Lung (tissue), 11 donors: ENCODE measurements at regions not wholly inside any gene's neighbourhood (a gene's known extent, or its start where the extent isn't known, plus 50 kb on each side); places are given as distances from the start of the nearest gene placed in this dataset.

Experiments
- ATAC-seq: fragments of 200-7000 bp; cut with Tn5 transposase; one replicate; pipeline ENCODE4 v1.9.1; 2020; ENCODE audit warnings: moderate number of reproducible peaks; ENCODE audit not compliant: insufficient read depth, low FRiP score
- DNase-seq, 3 donors: peaks; one replicate each; pipeline ENCODE4 v3.0.0-alpha.2; 2013 to 2017
- H3K27ac ChIP-seq, 2 donors: one replicate each; pipeline ENCODE4 v1.5.1; 2013; ENCODE audit warnings: mild to moderate bottlenecking in 2 of 2, moderate library complexity in 2 of 2, control low read depth in 1 of 2, inconsistent platforms in 1 of 2, low read depth in 1 of 2, low read length in 1 of 2
- H3K27me3 ChIP-seq, 3 donors: one replicate each; pipeline ENCODE4 v1.5.1; 2013; ENCODE audit warnings: low read length in 2 of 3; ENCODE audit not compliant: control insufficient read depth in 3 of 3, insufficient read depth in 3 of 3
- H3K36me3 ChIP-seq, 4 donors: one replicate each; pipeline ENCODE4 v1.5.1; 2013; ENCODE audit warnings: low read length in 4 of 4, mild to moderate bottlenecking in 1 of 4, moderate library complexity in 1 of 4; ENCODE audit not compliant: control insufficient read depth in 4 of 4, insufficient read depth in 4 of 4
- H3K4me1 ChIP-seq, 5 donors: one replicate each; pipeline ENCODE4 v1.5.1; 2013; ENCODE audit warnings: low read length in 5 of 5, mild to moderate bottlenecking in 2 of 5, moderate library complexity in 1 of 5; ENCODE audit not compliant: control insufficient read depth in 5 of 5, insufficient read depth in 5 of 5
- H3K4me3 ChIP-seq: one replicate; pipeline ENCODE4 v1.5.1; 2013; ENCODE audit warnings: mild to moderate bottlenecking, control low read depth, moderate library complexity
- H3K9ac ChIP-seq, 2 donors: one replicate each; pipeline ENCODE4 v1.5.1; 2013; ENCODE audit warnings: low read length in 2 of 2, control low read depth in 1 of 2; ENCODE audit not compliant: insufficient read depth in 1 of 2
- H3K9me3 ChIP-seq, 4 donors: one replicate each; pipeline ENCODE4 v1.5.1; 2013; ENCODE audit warnings: low read length in 3 of 4, mild to moderate bottlenecking in 1 of 4, moderate library complexity in 1 of 4; ENCODE audit not compliant: control insufficient read depth in 4 of 4, insufficient read depth in 3 of 4
- WGBS, 2 donors: extraction: QIAGEN DNeasy Blood & Tissue Kit; methylation state at CpG; one replicate each; pipeline ENCODE4 v1.1.7; 2013; 5-methylcytosine and 5-hydroxymethylcytosine counted together
- TF ChIP-seq, protein P1 (sequence below): IDR thresholded peaks from 2 replicates; pipeline ENCODE4 v1.5.1; 2012; ENCODE audit warnings: mild to moderate bottlenecking; ENCODE audit errors: control extremely low read depth, extremely low read depth
- donor health status: control.
- donor health status: control.
- donor health status: Bipolar disorder and iron deficiency.
- donor health status: healthy.
- donor health status: DM: yes; HTN: yes; CAD: no.

DNA sequence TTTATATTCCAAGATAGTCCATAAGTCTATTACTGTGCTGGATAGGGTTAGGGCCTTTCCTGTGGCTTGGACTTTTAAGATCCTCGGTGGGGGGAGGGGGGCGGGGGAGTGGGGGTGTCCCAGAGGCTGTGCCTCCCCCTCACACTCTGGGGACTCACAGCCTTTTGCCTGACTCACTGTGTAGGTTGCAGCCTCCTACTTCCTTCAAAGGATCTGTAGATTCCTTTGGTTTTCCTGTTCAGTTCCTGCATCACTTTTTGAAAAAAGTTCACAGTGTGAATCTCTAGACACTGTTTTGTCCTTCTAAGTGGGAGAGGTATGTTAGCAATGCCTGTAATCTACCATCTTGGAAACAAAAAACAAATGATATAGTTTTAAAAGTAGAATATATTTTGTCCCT lies 999.9 kb downstream of the GLUD2 start:
- Histone ChIP-seq H3K4me3 (no peak overlapping the region), H3K9ac (no peak overlapping the region), H3K4me1 (no peaks in the 10 kb centered on the region), H3K27ac (no peak overlapping the region), H3K27me3 (no peaks in the 10 kb centered on the region), H3K9me3 (peaks cover 0 to 5% (median 2%) of the 10 kb centered on the region in 4 donors), H3K36me3 (no peaks in the 10 kb centered on the region)
- ATAC-seq: no peak
- WGBS, 2 donors: 52 to 58% methylated on average over 2 of the region's 2 CpGs
- no peak for DNase-seq
- TF ChIP-seq, protein P1, sequence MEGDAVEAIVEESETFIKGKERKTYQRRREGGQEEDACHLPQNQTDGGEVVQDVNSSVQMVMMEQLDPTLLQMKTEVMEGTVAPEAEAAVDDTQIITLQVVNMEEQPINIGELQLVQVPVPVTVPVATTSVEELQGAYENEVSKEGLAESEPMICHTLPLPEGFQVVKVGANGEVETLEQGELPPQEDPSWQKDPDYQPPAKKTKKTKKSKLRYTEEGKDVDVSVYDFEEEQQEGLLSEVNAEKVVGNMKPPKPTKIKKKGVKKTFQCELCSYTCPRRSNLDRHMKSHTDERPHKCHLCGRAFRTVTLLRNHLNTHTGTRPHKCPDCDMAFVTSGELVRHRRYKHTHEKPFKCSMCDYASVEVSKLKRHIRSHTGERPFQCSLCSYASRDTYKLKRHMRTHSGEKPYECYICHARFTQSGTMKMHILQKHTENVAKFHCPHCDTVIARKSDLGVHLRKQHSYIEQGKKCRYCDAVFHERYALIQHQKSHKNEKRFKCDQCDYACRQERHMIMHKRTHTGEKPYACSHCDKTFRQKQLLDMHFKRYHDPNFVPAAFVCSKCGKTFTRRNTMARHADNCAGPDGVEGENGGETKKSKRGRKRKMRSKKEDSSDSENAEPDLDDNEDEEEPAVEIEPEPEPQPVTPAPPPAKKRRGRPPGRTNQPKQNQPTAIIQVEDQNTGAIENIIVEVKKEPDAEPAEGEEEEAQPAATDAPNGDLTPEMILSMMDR: no peak

DNA sequence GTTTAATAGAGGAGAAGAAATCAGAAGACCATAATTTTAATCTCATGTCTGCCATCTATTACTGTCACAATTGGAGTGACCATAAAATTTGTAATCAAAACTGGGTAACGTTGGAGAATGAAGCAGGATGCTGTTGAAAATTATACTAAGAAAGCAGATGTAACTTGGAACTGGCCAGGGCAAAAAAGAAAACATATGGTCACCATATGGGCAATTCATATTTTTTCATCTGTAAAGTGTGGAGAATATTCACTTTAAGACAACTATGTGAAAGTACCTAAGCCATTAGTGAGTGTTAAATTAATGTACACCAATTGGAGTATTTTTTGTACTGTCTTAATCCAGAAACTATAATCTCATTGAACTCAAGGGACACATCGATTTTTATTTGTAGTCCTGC lies 1008.0 kb downstream of the GLUD2 start:
- ATAC-seq (no peak), DNase-seq (no peak)
- no peaks in the 10 kb centered on the region for H3K9me3 ChIP-seq
- no peaks in the 10 kb centered on the region for H3K4me1 ChIP-seq
- TF ChIP-seq, protein P1: no peak
- 54 to 68% methylated on average over 2 of the region's 2 CpGs for WGBS, 2 donors
- H3K4me3 ChIP-seq: no peak overlapping the region
- no peak overlapping the region for H3K27ac ChIP-seq
- H3K27me3 ChIP-seq: no peaks in the 10 kb centered on the region
- no peak overlapping the region for H3K9ac ChIP-seq
- H3K36me3 ChIP-seq: no peaks in the 10 kb centered on the region

DNA sequence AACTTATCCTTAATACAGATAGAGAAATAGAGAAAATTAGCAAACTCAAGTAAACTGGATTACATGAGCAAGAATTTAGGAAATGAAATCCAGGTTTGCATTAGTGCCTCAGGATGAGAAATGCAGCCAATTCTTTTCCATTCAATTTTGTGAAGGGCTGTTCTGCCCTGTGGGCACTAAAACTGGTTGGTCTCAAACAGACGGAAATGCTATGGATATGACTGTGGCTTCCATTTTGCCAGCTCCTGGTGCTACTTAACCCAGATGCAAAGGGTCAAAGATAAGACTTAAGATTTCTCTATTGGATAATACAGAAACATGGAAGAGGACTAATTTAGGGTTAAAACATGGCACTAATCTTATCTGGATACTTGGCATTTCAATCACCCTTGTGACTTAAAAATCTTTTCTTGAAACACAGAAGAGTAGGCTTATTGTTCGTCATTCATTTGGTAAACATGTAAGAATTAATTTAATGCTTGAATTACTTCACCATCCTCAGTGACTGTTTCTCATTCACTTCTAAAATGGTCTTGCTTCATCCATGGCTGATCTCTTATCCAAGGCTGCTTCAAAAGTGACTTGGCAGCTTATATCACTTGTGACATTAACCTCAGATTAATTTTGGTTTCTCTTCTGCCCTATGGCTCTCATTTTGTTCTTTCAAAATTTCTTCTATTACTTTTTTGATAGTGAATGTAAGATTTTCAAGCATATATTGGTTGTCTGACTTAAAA lies 1008.7 kb downstream of the GLUD2 start:
- H3K4me3 ChIP-seq: no peak overlapping the region
- no peaks in the 10 kb centered on the region for H3K4me1 ChIP-seq
- no peak overlapping the region for H3K9ac ChIP-seq
- H3K36me3 ChIP-seq: no peaks in the 10 kb centered on the region
- TF ChIP-seq, protein P1: no peak
- WGBS, 2 donors: 67 to 88% methylated on average over 2 of the region's 2 CpGs
- no peaks in the 10 kb centered on the region for H3K9me3 ChIP-seq
- no peak for DNase-seq
- H3K27me3 ChIP-seq: no peaks in the 10 kb centered on the region
- no peak for ATAC-seq
- H3K27ac ChIP-seq: no peak overlapping the region

DNA sequence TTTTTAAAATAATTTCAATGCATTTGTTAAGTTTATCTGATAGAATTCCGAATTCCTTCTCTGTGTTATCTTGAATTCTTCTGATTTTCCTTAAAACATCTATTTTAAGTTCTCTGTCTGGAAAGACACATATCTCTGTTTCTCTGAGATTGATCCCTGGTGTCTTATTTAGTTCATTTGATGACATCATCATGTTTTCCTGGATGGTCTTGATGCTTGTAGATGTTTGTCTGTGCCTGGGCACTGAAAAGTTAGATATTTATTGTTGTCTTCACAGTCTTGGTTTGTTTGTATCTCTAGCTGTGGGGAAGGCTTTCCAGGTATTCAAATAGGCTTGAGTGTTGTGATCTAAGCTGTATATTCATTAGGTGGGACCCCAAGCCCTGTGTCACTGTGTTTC lies 1028.8 kb downstream of the GLUD2 start:
- no peaks in the 10 kb centered on the region for H3K9me3 ChIP-seq
- H3K36me3 ChIP-seq: no peaks in the 10 kb centered on the region
- no peaks in the 10 kb centered on the region for H3K4me1 ChIP-seq
- H3K9ac ChIP-seq: no peak overlapping the region
- H3K4me3 ChIP-seq: no peak overlapping the region
- 52 to 84% methylated on average over 1 of the region's 1 CpG for WGBS, 2 donors
- ATAC-seq (no peak), DNase-seq (no peak)
- H3K27me3 ChIP-seq: no peaks in the 10 kb centered on the region
- no peak overlapping the region for H3K27ac ChIP-seq
- TF ChIP-seq, protein P1: no peak
